PC-9 (cell line): ENCODE measurements at regions not wholly inside any gene's neighbourhood (a gene's known extent, or its start where the extent isn't known, plus 50 kb on each side); places are given as distances from the start of the nearest gene placed in this dataset.

ENCODE experiments used
- BruUV-seq: library from RNA; stranded (reverse); fragments of 400-500 nt; replicated peaks from 2 replicates; lab custom pipeline; 2021; lab: Mats Ljungman, UMichigan
- CTCF ChIA-PET: fragments of 300-600 bp; sonication (Branson Sonifier 250); formaldehyde crosslinking; loops from one replicate; lab custom pipeline; 2022; ENCODE audit warnings: antibody characterized with exemption; lab: Charles Lee
- POLR2A ChIA-PET: fragments of 300-600 bp; sonication (Branson Sonifier 250); formaldehyde crosslinking; loops from one replicate; lab custom pipeline; 2022; ENCODE audit warnings: antibody characterized with exemption; ENCODE audit not compliant: unreplicated experiment; lab: Charles Lee
- DNase-seq, 2 experiments: peaks; one replicate each; pipeline versions ENCODE4 v3.0.0 to v3.0.0-alpha.2; 2015 to 2022; ENCODE audit warnings: mixed read lengths in 1 of 2
- H2AFZ ChIP-seq: fragments of 200-600 bp; sonication (generic); 2 replicates; pipeline ENCODE4 v1.8.1; 2017; ENCODE audit warnings: antibody characterized with exemption
- H3F3A ChIP-seq: fragments of 200-600 bp; sonication (generic); 2 replicates; pipeline ENCODE4 v1.8.1; 2017; ENCODE audit warnings: antibody characterized with exemption, mild to moderate bottlenecking, low read depth; ENCODE audit not compliant: insufficient read depth
- H3K27ac ChIP-seq: fragments of 200-600 bp; sonication (generic); 2 replicates; pipeline ENCODE4 v1.6.1; 2016; ENCODE audit warnings: mixed run types
- H3K27me3 ChIP-seq: fragments of 200-600 bp; sonication (generic); 2 replicates; pipeline ENCODE4 v1.6.1; 2016; ENCODE audit warnings: low read depth, mixed run types; ENCODE audit not compliant: insufficient read depth
- H3K36me3 ChIP-seq: fragments of 200-600 bp; sonication (generic); 2 replicates; pipeline ENCODE4 v1.6.1; 2016; ENCODE audit warnings: low read depth, mixed run types
- H3K4me1 ChIP-seq: fragments of 200-600 bp; sonication (generic); replicated peaks from 2 replicates; pipeline ENCODE4 v1.6.1; 2016; ENCODE audit warnings: mixed run types; ENCODE audit not compliant: insufficient read depth
- H3K4me2 ChIP-seq: fragments of 200-600 bp; sonication (generic); 2 replicates; pipeline ENCODE4 v1.6.1; 2017; ENCODE audit warnings: mixed run types
- H3K4me3 ChIP-seq: fragments of 200-600 bp; sonication (generic); 2 replicates; pipeline ENCODE4 v1.6.1; 2016; ENCODE audit warnings: mixed run types
- H3K79me2 ChIP-seq: fragments of 200-600 bp; sonication (generic); 2 replicates; pipeline ENCODE4 v1.6.1; 2017; ENCODE audit warnings: low read depth, mixed run types
- H3K9me2 ChIP-seq: fragments of 200-600 bp; sonication (generic); 2 replicates; pipeline ENCODE4 v1.8.1; 2017; ENCODE audit warnings: mild to moderate bottlenecking; ENCODE audit not compliant: insufficient read depth
- H3K9me3 ChIP-seq: fragments of 200-600 bp; sonication (generic); 2 replicates; pipeline ENCODE4 v1.8.1; 2016; ENCODE audit warnings: low read depth; ENCODE audit not compliant: insufficient read depth
- H4K20me1 ChIP-seq: fragments of 200-600 bp; sonication (generic); 2 replicates; pipeline ENCODE4 v1.8.1; 2017; ENCODE audit not compliant: insufficient read depth
- EZH2 ChIP-seq: fragments of 200-600 bp; sonication (generic); IDR thresholded peaks from 2 replicates; pipeline ENCODE4 v1.8.0; 2017; ENCODE audit warnings: antibody characterized with exemption, low read depth
- intact Hi-C: fragments of 100-400 bp; cut with micrococcal nuclease; formaldehyde crosslinking; loops from one replicate; pipeline ENCODE4 v1.10.0; 2022; ENCODE audit not compliant: unreplicated experiment
- TF ChIP-seq, protein P1 (sequence below): fragments of 200-600 bp; sonication (generic); conservative IDR thresholded peaks from 2 replicates; pipeline ENCODE4 v1.6.1; 2017; ENCODE audit warnings: mixed run types, antibody characterized with exemption, mild to moderate bottlenecking, moderate library complexity

- TF ChIP-seq, protein P1, sequence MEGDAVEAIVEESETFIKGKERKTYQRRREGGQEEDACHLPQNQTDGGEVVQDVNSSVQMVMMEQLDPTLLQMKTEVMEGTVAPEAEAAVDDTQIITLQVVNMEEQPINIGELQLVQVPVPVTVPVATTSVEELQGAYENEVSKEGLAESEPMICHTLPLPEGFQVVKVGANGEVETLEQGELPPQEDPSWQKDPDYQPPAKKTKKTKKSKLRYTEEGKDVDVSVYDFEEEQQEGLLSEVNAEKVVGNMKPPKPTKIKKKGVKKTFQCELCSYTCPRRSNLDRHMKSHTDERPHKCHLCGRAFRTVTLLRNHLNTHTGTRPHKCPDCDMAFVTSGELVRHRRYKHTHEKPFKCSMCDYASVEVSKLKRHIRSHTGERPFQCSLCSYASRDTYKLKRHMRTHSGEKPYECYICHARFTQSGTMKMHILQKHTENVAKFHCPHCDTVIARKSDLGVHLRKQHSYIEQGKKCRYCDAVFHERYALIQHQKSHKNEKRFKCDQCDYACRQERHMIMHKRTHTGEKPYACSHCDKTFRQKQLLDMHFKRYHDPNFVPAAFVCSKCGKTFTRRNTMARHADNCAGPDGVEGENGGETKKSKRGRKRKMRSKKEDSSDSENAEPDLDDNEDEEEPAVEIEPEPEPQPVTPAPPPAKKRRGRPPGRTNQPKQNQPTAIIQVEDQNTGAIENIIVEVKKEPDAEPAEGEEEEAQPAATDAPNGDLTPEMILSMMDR = no peak
- TF ChIP-seq EZH2 = no peak
- intact Hi-C loops = no loop called here
- CTCF ChIA-PET = no interaction called here
- Histone ChIP-seq H3K9me3 (no peaks in the 10 kb centered on the region), H3K4me3 (no peak overlapping the region), H3K27me3 (no peaks in the 10 kb centered on the region), H3K27ac (no peak overlapping the region), H3K79me2 (no peaks in the 10 kb centered on the region), H3K36me3 (no peaks in the 10 kb centered on the region), H4K20me1 (no peaks in the 10 kb centered on the region), H3F3A (no peaks in the 10 kb centered on the region), H3K4me2 (no peak overlapping the region), H3K9me2 (no peaks in the 10 kb centered on the region), H2AFZ (no peak overlapping the region), H3K4me1 (no peaks in the 10 kb centered on the region)
- POLR2A ChIA-PET = no interaction called here
- no TSS peak for BruUV-seq
- no peak for DNase-seq
Measured at GRCh38 chr18:60249388-60249787, 123.2 kb downstream of the MC4R start.

GRCh38 chr18:60248336-60249330 lies 123.9 kb downstream of the MC4R start:
- Histone ChIP-seq H2AFZ (no peak overlapping the region), H3K9me2 (no peaks in the 10 kb centered on the region), H3K27ac (no peak overlapping the region), H3K9me3 (no peaks in the 10 kb centered on the region), H3K4me3 (no peak overlapping the region), H3F3A (no peaks in the 10 kb centered on the region), H3K36me3 (no peaks in the 10 kb centered on the region), H3K4me2 (no peak overlapping the region), H3K4me1 (no peaks in the 10 kb centered on the region), H3K27me3 (no peaks in the 10 kb centered on the region), H3K79me2 (no peaks in the 10 kb centered on the region), H4K20me1 (no peaks in the 10 kb centered on the region)
- CTCF ChIA-PET = no interaction called here
- no peak for TF ChIP-seq EZH2
- TF ChIP-seq, protein P1 = no peak
- intact Hi-C loops = no loop called here
- POLR2A ChIA-PET = no interaction called here
- no peak for DNase-seq
- BruUV-seq = no TSS peak

DNA sequence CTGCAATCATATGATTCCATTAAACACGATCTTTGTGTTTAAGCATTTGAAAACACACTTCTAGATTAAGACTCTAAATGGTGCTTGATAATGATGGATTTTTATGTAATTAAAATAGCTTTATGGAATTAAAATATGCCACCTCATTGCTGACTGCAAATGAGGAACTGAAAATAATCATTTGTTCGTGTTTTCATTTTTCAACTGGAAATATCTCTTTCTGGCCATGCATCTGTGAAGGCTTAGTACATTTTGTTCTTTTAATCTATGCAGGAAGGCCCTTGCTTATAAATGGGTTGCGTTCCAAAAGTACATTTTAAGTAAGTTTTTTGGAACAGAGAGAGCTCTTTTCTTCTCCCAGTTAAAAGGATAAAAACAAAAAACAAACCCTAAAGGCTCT lies 125.5 kb downstream of the MC4R start:
- no peaks in the 10 kb centered on the region for H3K4me1 ChIP-seq

More for the DNA sequence above, 125.5 kb downstream of the MC4R start:
- H3K27ac ChIP-seq = no peak overlapping the region
- no peaks in the 10 kb centered on the region for H3F3A ChIP-seq
- no peaks in the 10 kb centered on the region for H4K20me1 ChIP-seq
- no peaks in the 10 kb centered on the region for H3K36me3 ChIP-seq
- H3K4me3 ChIP-seq = no peak overlapping the region
- TF ChIP-seq, protein P1 = no peak
- TF ChIP-seq EZH2 = no peak
- POLR2A ChIA-PET = no interaction called here
- intact Hi-C loops = no loop called here
- no peak for DNase-seq
- H3K79me2 ChIP-seq = no peaks in the 10 kb centered on the region
- CTCF ChIA-PET = no interaction called here
- no peaks in the 10 kb centered on the region for H3K27me3 ChIP-seq
- BruUV-seq = no TSS peak
- H3K4me2 ChIP-seq = no peak overlapping the region
- no peaks in the 10 kb centered on the region for H3K9me2 ChIP-seq
- no peak overlapping the region for H2AFZ ChIP-seq
- H3K9me3 ChIP-seq = no peaks in the 10 kb centered on the region
